ENCODE measurements at regions not wholly inside any gene's neighbourhood (a gene's known extent, or its start where the extent isn't known, plus 50 kb on each side); places are given as distances from the start of the nearest gene placed in this dataset.

- TF ChIP-seq POLR2A (IDR thresholded peaks at IDR 0.05; ENCODE audit: low read length) (no peak), GATA1 (IDR thresholded peaks at IDR 0.05; ENCODE audit: low read depth, low read length) (no peak)
These were observed 1188.0 kb downstream of the GRIK2 start for GRCh38 chr6:102581378-102582124.
